ENCODE measurements at regions not wholly inside any gene's neighbourhood (a gene's known extent, or its start where the extent isn't known, plus 50 kb on each side); places are given as distances from the start of the nearest gene placed in this dataset.

- no peak for DNase-seq
Measured at GRCh38 chr2:8157621-8158430, 524.0 kb upstream of the ID2 start.

DNA sequence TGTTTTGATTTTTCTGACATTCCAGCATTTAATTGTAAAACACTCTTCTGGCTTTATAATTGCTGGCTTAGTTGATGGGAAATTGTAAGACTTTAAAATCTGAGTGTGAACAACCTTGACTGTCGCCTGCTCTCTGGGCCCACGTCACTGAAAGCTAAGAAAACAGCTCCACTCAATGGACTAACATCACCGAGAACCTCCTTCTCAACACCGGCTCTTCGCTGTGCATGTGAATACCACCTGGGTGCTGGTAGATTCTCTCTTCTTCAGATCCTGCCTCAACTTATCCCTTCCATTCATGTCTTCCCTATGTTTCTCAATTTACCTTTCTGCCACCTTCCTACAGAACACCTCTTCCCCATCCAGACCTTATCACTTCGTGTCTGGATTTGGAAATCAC lies 523.1 kb upstream of the ID2 start:
- no peak for DNase-seq

- DNase-seq, result no peak
Measured at GRCh38 chr2:8159211-8159965, 522.5 kb upstream of the ID2 start.

- no peak for DNase-seq
Measured at GRCh38 chr2:8159966-8160603, 521.8 kb upstream of the ID2 start.

GRCh38 chr2:8160959-8161358 lies 520.9 kb upstream of the ID2 start:
- DNase-seq, result no peak

DNA sequence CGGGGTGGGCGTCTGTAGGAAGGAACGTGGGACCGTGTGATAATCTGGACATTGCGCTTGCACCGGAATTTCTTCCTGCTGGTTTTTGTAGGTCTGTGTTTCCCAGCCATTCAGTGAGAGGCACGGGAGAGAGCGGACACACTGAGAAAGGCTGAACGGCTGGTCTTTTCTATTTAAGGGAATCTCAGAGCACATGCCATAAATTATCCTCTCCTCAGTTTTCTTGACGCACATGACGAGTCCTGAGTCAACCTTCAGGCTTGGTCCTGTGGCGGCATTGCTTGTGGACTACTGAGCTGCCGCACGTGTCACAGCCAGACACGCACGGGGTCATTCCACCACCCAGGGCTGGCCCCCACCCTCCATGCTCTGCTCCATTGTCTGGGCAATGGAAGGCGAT lies 519.3 kb upstream of the ID2 start:
- DNase-seq, result no peak

- no peak for DNase-seq
Measured at GRCh38 chr2:8165550-8165949, 516.3 kb upstream of the ID2 start.

GRCh38 chr2:8168022-8168717 lies 513.7 kb upstream of the ID2 start:
- DNase-seq, result no peak

DNA sequence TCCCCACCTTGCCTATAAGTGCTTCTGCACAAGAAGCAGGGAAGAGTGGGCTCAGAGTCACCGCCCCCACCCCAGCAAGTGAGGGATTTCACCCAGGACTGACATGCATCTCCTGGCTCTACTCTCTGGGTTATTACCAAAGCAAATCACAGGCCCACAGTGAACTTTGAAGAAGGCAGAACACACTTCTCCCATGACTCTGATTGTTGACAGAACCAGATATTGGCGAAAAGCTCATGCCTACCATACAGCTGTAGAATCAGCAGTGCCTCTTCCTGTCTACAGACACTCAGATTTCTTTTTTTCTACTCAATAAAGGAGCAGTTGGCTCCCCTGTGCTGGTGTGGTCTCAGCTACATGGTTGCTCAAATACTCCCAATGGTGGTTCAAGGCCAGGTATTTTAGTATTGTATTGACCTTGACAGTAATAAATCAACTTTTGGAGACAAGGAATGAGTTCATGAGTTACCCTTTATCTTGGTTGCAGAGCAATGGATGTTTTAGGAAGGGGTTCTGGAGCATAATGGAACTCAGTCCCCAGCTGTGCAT lies 512.9 kb upstream of the ID2 start:
- DNase-seq, result no peak

- no peak for DNase-seq
Measured at GRCh38 chr2:8169443-8169842, 512.4 kb upstream of the ID2 start.

DNA sequence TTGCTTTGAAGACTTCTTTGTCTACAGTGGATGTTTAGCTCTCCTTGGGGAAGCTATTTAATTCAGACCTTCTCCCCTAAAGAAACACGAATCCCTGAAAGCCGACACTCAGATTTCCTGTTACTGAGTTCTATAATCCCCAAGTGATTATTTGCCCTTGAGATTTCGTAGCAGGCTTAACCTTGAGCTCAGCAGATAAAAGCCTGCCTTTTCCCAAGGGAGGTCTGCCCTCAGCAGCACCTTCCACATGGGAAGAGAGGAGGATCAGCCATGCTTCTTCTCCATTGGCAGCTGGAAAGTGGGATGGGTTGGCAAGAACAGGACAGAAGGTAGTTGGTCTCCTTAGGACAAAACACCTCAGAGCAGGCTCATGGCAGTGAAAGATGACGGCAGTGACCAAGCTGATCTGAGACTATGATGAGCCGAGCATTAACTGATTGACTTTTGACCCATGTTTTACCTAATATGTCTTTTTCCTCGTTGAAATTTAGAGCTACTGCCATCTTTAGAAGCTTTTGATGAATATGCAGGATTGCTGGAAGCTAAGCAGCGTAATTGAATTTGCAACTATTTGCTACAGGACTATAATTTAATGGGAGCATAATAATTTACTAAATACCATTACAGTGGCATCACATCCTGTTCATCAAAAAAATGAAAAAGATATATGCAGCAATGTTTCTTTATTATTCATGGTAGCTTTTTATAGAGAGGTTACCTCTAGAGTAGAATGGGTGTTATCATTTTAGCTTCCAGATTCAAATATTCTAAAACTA lies 511.1 kb upstream of the ID2 start:
- DNase-seq, result no peak

DNA sequence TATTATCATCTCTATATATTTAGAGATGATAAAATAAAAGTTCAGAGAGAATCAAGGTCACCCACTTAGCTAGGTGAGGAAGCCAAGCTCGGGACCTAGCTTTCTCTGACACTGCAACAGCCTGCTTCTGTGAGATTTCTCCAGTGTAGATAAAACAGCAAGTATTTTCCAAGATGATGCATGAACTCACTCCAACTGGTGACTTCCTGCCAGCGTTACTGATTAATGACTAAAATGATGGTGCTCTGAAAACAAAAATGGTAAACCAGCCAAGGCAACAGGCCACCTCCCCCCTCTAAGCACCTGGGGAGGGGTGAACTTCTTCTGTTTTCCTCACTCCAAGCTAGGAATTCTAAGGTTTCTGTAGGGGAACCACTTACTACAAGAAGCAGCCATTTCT lies 510.2 kb upstream of the ID2 start:
- DNase-seq, result no peak

- DNase-seq, result no peak
Measured at GRCh38 chr2:8172661-8173060, 509.2 kb upstream of the ID2 start.

DNA sequence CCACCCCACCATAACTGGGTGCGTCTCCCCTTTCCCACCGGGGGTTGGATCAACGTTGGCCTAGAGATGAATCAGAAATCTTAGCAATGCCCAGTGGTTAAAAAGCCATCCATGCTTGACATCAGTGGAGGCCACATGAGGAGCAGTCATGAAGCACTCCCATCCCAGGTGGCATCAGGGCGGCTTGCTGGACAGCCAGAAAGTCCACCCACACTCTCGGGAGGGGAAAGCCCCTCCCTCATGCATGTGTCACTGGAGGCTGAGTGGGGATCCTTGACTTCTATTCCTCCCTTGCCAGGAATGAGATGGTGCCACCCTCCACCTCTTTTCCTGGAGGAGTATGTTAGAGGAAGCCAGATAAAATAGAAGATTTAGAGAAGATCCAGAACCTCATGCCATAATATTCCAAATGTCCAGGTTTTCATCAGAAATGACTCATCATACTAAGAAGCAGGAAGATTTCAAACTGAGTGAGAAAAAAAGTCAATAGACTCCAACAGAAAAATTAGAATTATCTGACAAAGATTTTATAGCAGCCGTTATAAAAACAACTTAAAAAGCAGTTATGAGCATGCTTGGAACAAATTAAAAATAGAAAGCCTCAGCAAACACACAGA lies 507.1 kb upstream of the ID2 start:
- no peak for DNase-seq

DNA sequence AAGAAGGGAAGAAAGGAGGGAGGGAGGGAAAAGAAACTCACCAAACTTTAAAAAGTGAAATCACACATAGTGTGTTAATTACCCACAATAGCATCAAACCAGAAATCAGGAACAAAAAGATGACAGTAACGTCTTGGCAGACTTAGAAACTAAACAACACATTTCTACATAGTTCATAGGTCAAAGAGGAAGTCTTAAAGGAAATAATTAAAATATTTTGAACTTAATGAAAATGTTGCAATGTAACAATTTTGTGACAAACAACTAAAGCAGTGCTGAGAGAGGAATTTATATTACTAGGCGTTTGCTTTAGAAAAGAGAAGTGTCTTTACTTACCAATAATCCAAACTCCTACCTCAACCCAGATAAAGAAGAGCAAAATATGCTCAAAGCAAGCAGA lies 505.0 kb upstream of the ID2 start:
- no peak for DNase-seq

DNA sequence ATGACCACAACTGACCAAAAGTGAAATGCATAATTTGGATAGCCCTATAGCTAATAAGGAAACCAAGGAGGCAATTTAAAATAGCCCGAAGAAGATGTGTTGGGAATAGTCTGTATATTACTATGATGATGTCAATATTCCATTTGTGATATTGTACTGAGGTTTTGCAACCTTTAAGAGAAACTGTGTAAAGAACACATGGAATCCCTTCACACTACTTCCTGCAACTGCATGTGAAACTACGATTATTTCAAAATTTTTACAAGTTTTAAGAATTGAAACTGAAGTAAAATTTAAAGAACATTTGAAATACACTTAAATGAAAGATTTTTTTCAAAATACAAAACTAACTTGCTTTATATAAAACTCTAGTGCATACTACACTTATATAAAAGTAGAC lies 504.3 kb upstream of the ID2 start:
- DNase-seq, result no peak

GRCh38 chr2:8178911-8179310 lies 502.9 kb upstream of the ID2 start:
- DNase-seq, result no peak

DNA sequence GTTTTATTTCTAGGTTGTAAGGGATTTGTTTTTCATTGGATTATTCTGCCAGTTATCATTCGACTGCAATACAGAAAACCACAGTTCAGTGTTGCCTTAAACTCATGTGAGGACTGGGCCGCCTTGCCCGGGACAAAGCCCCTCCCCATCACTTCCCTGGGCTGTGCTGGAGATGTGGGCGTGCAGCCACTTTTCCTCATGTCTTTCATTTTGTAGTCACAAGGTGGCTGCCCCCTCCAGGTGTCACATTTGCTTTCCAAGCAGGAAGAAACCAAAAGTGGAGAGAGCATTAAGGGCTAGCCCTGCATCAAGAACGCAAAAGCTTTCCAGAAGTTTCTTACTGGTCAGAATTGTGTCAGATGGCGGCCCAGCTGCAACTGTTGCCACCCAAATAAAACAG lies 492.5 kb upstream of the ID2 start:
- DNase-seq, result no peak

- no peak for DNase-seq
Measured at GRCh38 chr2:8190279-8190678, 491.6 kb upstream of the ID2 start.

DNA sequence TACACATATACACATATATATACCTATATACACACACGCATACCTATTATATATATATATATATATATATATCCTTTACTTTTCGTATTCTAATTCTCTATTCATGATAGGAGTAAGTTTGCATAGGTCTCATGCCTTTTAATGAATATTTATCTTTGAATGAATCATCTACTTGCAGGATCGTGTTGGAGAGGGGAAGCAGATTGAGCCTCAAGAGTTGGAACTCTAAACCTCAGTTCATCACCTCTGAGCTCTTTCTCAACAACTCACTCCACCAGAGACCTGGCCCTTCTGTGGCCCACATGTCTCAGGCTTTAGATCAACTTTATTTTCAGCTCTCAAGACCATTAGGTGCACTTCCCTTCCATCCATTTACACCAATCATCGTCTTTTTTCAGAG lies 490.4 kb upstream of the ID2 start:
- DNase-seq, result no peak

- DNase-seq, result no peak
Measured at GRCh38 chr2:8193146-8193545, 488.7 kb upstream of the ID2 start.
